NCI-H526 treated with DMSO at 0.1 percent for 48 hours (cell line): ENCODE measurements at regions not wholly inside any gene's neighbourhood (a gene's known extent, or its start where the extent isn't known, plus 50 kb on each side); places are given as distances from the start of the nearest gene placed in this dataset.

Source experiments
- DNase-seq: peaks from one replicate; lab custom pipeline; 2025; lab: John Stamatoyannopoulos, UW

- no peak for DNase-seq
Observed at GRCh38 chr6:6918216-6918983, 189.4 kb upstream of the RREB1 start.

- no peak for DNase-seq
Observed at GRCh38 chr6:6919173-6919572, 188.6 kb upstream of the RREB1 start.

- DNase-seq: no peak
Observed at GRCh38 chr6:6920114-6920986, 187.4 kb upstream of the RREB1 start.

- DNase-seq: no peak
Observed at GRCh38 chr6:6920987-6921313, 186.8 kb upstream of the RREB1 start.

GRCh38 chr6:6922166-6922565, 185.6 kb upstream of the RREB1 start:
- DNase-seq: no peak

GRCh38 chr6:6923605-6924004, 184.2 kb upstream of the RREB1 start:
- no peak for DNase-seq

- no peak for DNase-seq
Observed at GRCh38 chr6:6924708-6925107, 183.1 kb upstream of the RREB1 start.

GRCh38 chr6:6925391-6926164, 182.2 kb upstream of the RREB1 start:
- DNase-seq: no peak

GRCh38 chr6:6926856-6927255, 180.9 kb upstream of the RREB1 start:
- no peak for DNase-seq

GRCh38 chr6:6927521-6928361, 180.0 kb upstream of the RREB1 start:
- no peak for DNase-seq

GRCh38 chr6:6930223-6930880, 177.4 kb upstream of the RREB1 start:
- no peak for DNase-seq

- DNase-seq: no peak
Observed at GRCh38 chr6:6931071-6932025, 176.4 kb upstream of the RREB1 start.

GRCh38 chr6:6932341-6932740, 175.4 kb upstream of the RREB1 start:
- no peak for DNase-seq

GRCh38 chr6:6932968-6933367, 174.8 kb upstream of the RREB1 start:
- DNase-seq: no peak

GRCh38 chr6:6940031-6941025, 167.4 kb upstream of the RREB1 start:
- DNase-seq: no peak

- no peak for DNase-seq
Observed at GRCh38 chr6:6941201-6941600, 166.6 kb upstream of the RREB1 start.

GRCh38 chr6:6942091-6942490, 165.7 kb upstream of the RREB1 start:
- DNase-seq: no peak

- no peak for DNase-seq
Observed at GRCh38 chr6:6942831-6943230, 164.9 kb upstream of the RREB1 start.

GRCh38 chr6:6943421-6943820, 164.3 kb upstream of the RREB1 start:
- DNase-seq: no peak
